K562 (cell line): ENCODE measurements at regions not wholly inside any gene's neighbourhood (a gene's known extent, or its start where the extent isn't known, plus 50 kb on each side); places are given as distances from the start of the nearest gene placed in this dataset.

Source experiments
- CTCF ChIP-seq, 3 experiments: IDR thresholded peaks in 2 of 3; conservative IDR thresholded peaks in 1 of 3; 2 replicates each; pipeline ENCODE4 v1.5.1; 2011 to 2012; ENCODE audit warnings: low read length in 3 of 3, mild to moderate bottlenecking in 3 of 3, control low read depth in 2 of 3, improper control_type of control experiment in 1 of 3, inconsistent platforms in 1 of 3, low read depth in 1 of 3, mixed read lengths in 1 of 3, moderate library complexity in 1 of 3; ENCODE audit not compliant: insufficient read depth in 2 of 3
- GTF2F1 ChIP-seq: IDR thresholded peaks from 2 replicates; pipeline ENCODE4 v1.6.1; 2011; ENCODE audit warnings: low read depth, low read length, improper control_type of control experiment

DNA sequence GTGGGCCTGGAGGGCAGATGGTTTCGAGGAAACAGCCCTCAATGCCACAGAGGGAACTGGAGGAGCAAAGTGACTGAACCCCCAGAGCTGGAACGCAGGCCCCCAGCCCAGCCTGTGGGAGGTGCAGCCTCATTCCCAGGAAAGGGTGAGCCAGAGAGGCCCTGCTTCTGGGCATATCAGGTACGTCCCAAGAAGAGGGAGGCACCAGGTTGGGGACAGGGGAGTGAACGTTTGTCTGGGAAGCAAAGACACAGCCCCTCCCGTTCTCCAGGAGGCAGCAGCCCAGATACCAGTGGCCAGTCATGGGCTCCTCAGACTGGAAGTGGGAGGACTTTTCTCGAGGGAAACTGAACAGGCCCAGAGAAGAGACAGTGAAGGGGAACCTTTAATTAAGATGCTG is 74.3 kb upstream of the RET start:
- TF ChIP-seq CTCF (IDR thresholded peaks at IDR 0.05 in 2 of 3, conservative IDR thresholded peaks at IDR 0.05 in 1 of 3; ENCODE audit: insufficient read depth in 2 of 3, low read depth in 1 of 3, low read length in 3 of 3) = no peak
- TF ChIP-seq GTF2F1 = no peak
